Fibroblast of lung (primary cell): ENCODE measurements at regions not wholly inside any gene's neighbourhood (a gene's known extent, or its start where the extent isn't known, plus 50 kb on each side); places are given as distances from the start of the nearest gene placed in this dataset.

Experiments used
- DNase-seq, 2 donors: peaks; one replicate each; pipeline versions ENCODE4 v3.0.0 to v3.0.0-alpha.2; 2010; ENCODE audit warnings: low read depth in 2 of 2
- H2AFZ ChIP-seq: 2 replicates; pipeline ENCODE4 v1.5.1; 2012; ENCODE audit warnings: low read length, control low read depth, inconsistent platforms
- H3K27ac ChIP-seq: 2 replicates; pipeline ENCODE4 v1.5.1; 2011; ENCODE audit warnings: low read length, control low read depth; ENCODE audit not compliant: insufficient read depth
- H3K27me3 ChIP-seq: 2 replicates; pipeline ENCODE4 v1.5.1; 2011; ENCODE audit warnings: mild to moderate bottlenecking, low read length; ENCODE audit not compliant: control insufficient read depth, insufficient read depth
- H3K36me3 ChIP-seq: 2 replicates; pipeline ENCODE4 v1.5.1; 2011; ENCODE audit warnings: low read length; ENCODE audit not compliant: control insufficient read depth, insufficient read depth
- H3K4me1 ChIP-seq: 2 replicates; pipeline ENCODE4 v1.5.1; 2011; ENCODE audit warnings: low read length; ENCODE audit not compliant: control insufficient read depth, insufficient read depth; ENCODE audit errors: extremely low read depth
- H3K4me2 ChIP-seq: 2 replicates; pipeline ENCODE4 v1.5.1; 2011; ENCODE audit warnings: low read length, control low read depth; ENCODE audit not compliant: insufficient read depth; ENCODE audit errors: extremely low read depth
- H3K4me3 ChIP-seq, 4 experiments: fragments of 200-600 bp in 1 of 4; sonication (generic) in 1 of 4; replicated peaks in 1 of 4; 2 replicates each; pipeline ENCODE4 v1.5.1; 2011 to 2016; ENCODE audit warnings: low read length in 4 of 4, low read depth in 3 of 4, mild to moderate bottlenecking in 3 of 4, control low read depth in 2 of 4, inconsistent platforms in 1 of 4, mixed read lengths in 1 of 4; ENCODE audit not compliant: insufficient read depth in 1 of 4; ENCODE audit errors: control extremely low read depth in 1 of 4
- H3K79me2 ChIP-seq: 2 replicates; pipeline ENCODE4 v1.5.1; 2012; ENCODE audit warnings: mild to moderate bottlenecking, low read length, inconsistent platforms; ENCODE audit not compliant: control insufficient read depth, insufficient read depth
- H3K9ac ChIP-seq: 2 replicates; pipeline ENCODE4 v1.5.1; 2011; ENCODE audit warnings: mild to moderate bottlenecking, low read length, control low read depth; ENCODE audit not compliant: insufficient read depth
- H3K9me3 ChIP-seq: 2 replicates; pipeline ENCODE4 v1.5.1; 2012; ENCODE audit warnings: low read depth, low read length; ENCODE audit not compliant: control insufficient read depth, insufficient read depth
- H4K20me1 ChIP-seq: 2 replicates; pipeline ENCODE4 v1.5.1; 2011; ENCODE audit warnings: low read length; ENCODE audit not compliant: control insufficient read depth, insufficient read depth; ENCODE audit errors: extremely low read depth
- EZH2 ChIP-seq: IDR thresholded peaks from 2 replicates; pipeline ENCODE4 v1.5.1; 2012; ENCODE audit warnings: low read length, control low read depth, mild to moderate bottlenecking; ENCODE audit errors: missing control alignments
- TF ChIP-seq, protein P1 (sequence below), 2 donors: IDR thresholded peaks in 1 of 2; conservative IDR thresholded peaks in 1 of 2; 1 replicate in 1 of 2; 2 replicates in 1 of 2; pipeline ENCODE4 v1.5.1; 2011 to 2012; ENCODE audit warnings: low read length in 2 of 2, control low read depth in 1 of 2, inconsistent platforms in 1 of 2, low read depth in 1 of 2, mild to moderate bottlenecking in 1 of 2

DNA sequence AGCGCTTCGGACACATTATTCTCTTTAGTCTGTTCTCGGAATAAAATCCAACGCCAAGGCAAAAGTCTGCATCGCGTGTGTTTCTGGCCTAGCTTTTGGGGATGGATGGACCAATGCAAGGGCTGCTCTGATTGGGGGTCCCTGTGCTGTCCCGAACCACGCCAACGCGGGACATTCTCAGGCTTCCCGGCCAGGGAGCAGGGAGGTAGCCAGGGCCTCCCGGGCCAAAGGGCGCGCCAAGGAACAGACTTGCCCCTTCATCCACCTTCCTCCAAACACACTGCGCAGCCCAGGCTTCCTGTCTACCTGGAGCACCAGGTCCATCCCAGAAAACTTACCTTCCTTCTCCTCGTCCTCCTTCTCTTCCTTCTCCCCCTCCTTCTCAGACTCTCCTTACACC is 113.0 kb upstream of the SELENOP start:
- peaks cover 4% of the 10 kb centered on the region for H3K27me3 ChIP-seq
- H3K9me3 ChIP-seq: no peaks in the 10 kb centered on the region
- no peak overlapping the region for H2AFZ ChIP-seq
- H3K4me3 ChIP-seq: no peak overlapping the region
- H4K20me1 ChIP-seq: no peaks in the 10 kb centered on the region
- no peak overlapping the region for H3K9ac ChIP-seq
- H3K36me3 ChIP-seq: no peaks in the 10 kb centered on the region
- H3K4me2 ChIP-seq: no peak overlapping the region
- no peaks in the 10 kb centered on the region for H3K4me1 ChIP-seq
- TF ChIP-seq EZH2: no peak
- TF ChIP-seq, protein P1, sequence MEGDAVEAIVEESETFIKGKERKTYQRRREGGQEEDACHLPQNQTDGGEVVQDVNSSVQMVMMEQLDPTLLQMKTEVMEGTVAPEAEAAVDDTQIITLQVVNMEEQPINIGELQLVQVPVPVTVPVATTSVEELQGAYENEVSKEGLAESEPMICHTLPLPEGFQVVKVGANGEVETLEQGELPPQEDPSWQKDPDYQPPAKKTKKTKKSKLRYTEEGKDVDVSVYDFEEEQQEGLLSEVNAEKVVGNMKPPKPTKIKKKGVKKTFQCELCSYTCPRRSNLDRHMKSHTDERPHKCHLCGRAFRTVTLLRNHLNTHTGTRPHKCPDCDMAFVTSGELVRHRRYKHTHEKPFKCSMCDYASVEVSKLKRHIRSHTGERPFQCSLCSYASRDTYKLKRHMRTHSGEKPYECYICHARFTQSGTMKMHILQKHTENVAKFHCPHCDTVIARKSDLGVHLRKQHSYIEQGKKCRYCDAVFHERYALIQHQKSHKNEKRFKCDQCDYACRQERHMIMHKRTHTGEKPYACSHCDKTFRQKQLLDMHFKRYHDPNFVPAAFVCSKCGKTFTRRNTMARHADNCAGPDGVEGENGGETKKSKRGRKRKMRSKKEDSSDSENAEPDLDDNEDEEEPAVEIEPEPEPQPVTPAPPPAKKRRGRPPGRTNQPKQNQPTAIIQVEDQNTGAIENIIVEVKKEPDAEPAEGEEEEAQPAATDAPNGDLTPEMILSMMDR (conservative IDR thresholded peaks at IDR 0.05 in 1 of 2, IDR thresholded peaks at IDR 0.05 in 1 of 2; ENCODE audit: low read depth in 1 of 2, low read length in 2 of 2): no peak
- DNase-seq: no peak
- no peaks in the 10 kb centered on the region for H3K79me2 ChIP-seq
- H3K27ac ChIP-seq: no peak overlapping the region

DNA sequence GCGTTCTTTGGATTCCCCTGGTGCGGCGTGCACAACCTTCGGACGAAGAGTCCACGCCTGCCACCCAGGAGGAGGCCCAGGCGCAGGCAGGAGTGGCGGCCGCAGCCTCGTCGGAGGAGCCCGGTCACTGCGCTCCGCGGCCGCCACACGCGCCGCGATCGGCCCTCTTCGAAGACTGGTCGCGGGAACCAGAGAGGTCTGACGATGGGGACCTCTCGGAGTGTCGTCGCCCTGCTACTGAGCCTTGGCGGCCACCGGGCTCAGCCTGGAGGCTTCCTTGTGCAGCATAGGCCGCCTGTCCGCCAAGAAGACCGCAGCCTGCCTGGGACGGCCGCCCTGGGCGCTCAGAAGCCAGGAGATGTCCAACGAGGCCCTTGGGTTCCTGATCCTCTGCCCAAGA is 112.5 kb upstream of the SELENOP start:
- H3K9me3 ChIP-seq: no peaks in the 10 kb centered on the region
- no peaks in the 10 kb centered on the region for H3K4me1 ChIP-seq
- no peak overlapping the region for H3K27ac ChIP-seq
- no peak overlapping the region for H3K9ac ChIP-seq
- no peak for DNase-seq
- H3K4me3 ChIP-seq: no peak overlapping the region
- H4K20me1 ChIP-seq: no peaks in the 10 kb centered on the region
- no peak overlapping the region for H3K4me2 ChIP-seq
- no peaks in the 10 kb centered on the region for H3K36me3 ChIP-seq
- TF ChIP-seq, protein P1 (conservative IDR thresholded peaks at IDR 0.05 in 1 of 2, IDR thresholded peaks at IDR 0.05 in 1 of 2; ENCODE audit: low read depth in 1 of 2, low read length in 2 of 2): no peak
- TF ChIP-seq EZH2: no peak
- H3K79me2 ChIP-seq: no peaks in the 10 kb centered on the region
- H2AFZ ChIP-seq: no peak overlapping the region
- peaks cover 4% of the 10 kb centered on the region for H3K27me3 ChIP-seq

DNA sequence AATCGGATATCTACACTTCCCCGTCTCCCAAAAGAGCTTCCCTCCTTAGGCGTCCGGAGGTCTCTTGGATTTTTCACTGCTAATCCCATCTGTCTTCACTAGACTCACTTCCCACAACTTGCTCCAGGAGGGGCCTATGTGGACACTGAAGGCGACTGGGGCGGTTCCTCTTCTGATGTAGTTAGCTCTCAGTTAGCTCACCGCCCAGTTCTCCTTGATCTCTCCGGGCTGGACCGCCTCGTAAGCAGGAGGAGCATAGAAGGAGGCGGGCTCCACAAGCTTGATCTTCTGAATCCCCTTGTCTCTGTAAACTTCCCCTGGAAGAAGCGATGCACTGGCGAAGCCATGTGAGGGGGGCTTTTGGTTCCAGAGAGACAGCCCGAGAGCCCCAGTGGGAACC is 112.0 kb upstream of the SELENOP start:
- Histone ChIP-seq H4K20me1 (no peaks in the 10 kb centered on the region), H3K9ac (no peak overlapping the region), H3K27ac (no peak overlapping the region), H2AFZ (no peak overlapping the region), H3K27me3 (peaks cover 4% of the 10 kb centered on the region), H3K4me2 (no peak overlapping the region), H3K4me3 (no peak overlapping the region), H3K4me1 (no peaks in the 10 kb centered on the region), H3K36me3 (no peaks in the 10 kb centered on the region), H3K79me2 (no peaks in the 10 kb centered on the region), H3K9me3 (no peaks in the 10 kb centered on the region)
- no peak for DNase-seq
- no peak for TF ChIP-seq EZH2
- TF ChIP-seq, protein P1 (conservative IDR thresholded peaks at IDR 0.05 in 1 of 2, IDR thresholded peaks at IDR 0.05 in 1 of 2; ENCODE audit: low read depth in 1 of 2, low read length in 2 of 2): no peak
